H9 (cell line): ENCODE measurements at regions not wholly inside any gene's neighbourhood (a gene's known extent, or its start where the extent isn't known, plus 50 kb on each side); places are given as distances from the start of the nearest gene placed in this dataset.

ENCODE experiments used
- DNase-seq: peaks from one replicate; pipeline ENCODE4 v3.0.0-alpha.2; 2017
- H2AFZ ChIP-seq: one replicate; pipeline ENCODE4 v1.6.1; 2013; ENCODE audit warnings: mild to moderate bottlenecking, low read length, control low read depth, moderate library complexity
- H2AK5ac ChIP-seq: 2 replicates; pipeline ENCODE4 v1.6.1; 2013; ENCODE audit warnings: low read length, control low read depth, mixed read lengths; ENCODE audit not compliant: insufficient read length
- H2BK120ac ChIP-seq: one replicate; pipeline ENCODE4 v1.6.1; 2013; ENCODE audit warnings: low read depth, mild to moderate bottlenecking, low read length, control low read depth, inconsistent platforms; ENCODE audit not compliant: poor library complexity, severe bottlenecking
- H2BK12ac ChIP-seq: 2 replicates; pipeline ENCODE4 v1.6.1; 2013; ENCODE audit warnings: low read length, control low read depth, mixed read lengths, low read depth; ENCODE audit not compliant: insufficient read length
- H2BK15ac ChIP-seq: 2 replicates; pipeline ENCODE4 v1.6.1; 2013; ENCODE audit warnings: low read depth, low read length, control low read depth
- H2BK20ac ChIP-seq: one replicate; pipeline ENCODE4 v1.6.1; 2013; ENCODE audit warnings: low read depth, mild to moderate bottlenecking, low read length, control low read depth, inconsistent platforms; ENCODE audit not compliant: poor library complexity, severe bottlenecking
- H2BK5ac ChIP-seq: 2 replicates; pipeline ENCODE4 v1.6.1; 2013; ENCODE audit warnings: low read length, control low read depth, mixed read lengths; ENCODE audit not compliant: insufficient read length
- H3K14ac ChIP-seq: 2 replicates; pipeline ENCODE4 v1.6.1; 2013; ENCODE audit warnings: low read length, control low read depth; ENCODE audit not compliant: insufficient read depth
- H3K18ac ChIP-seq: 2 replicates; pipeline ENCODE4 v1.6.1; 2013; ENCODE audit warnings: low read depth, mild to moderate bottlenecking, mixed read lengths, low read length, control low read depth; ENCODE audit not compliant: insufficient read length
- H3K23ac ChIP-seq: 2 replicates; pipeline ENCODE4 v1.6.1; 2013; ENCODE audit warnings: low read length, control low read depth, mixed read lengths, low read depth; ENCODE audit not compliant: insufficient read length
- H3K23me2 ChIP-seq: 2 replicates; pipeline ENCODE4 v1.6.1; 2013; ENCODE audit warnings: low read depth, mild to moderate bottlenecking, mixed read lengths, low read length, control low read depth; ENCODE audit not compliant: insufficient read length, poor library complexity, severe bottlenecking
- H3K27ac ChIP-seq: 2 replicates; pipeline ENCODE4 v1.5.1; 2013; ENCODE audit warnings: low read length, control low read depth, mixed read lengths, low read depth; ENCODE audit not compliant: insufficient read length
- H3K27me3 ChIP-seq: 2 replicates; pipeline ENCODE4 v1.6.1; 2013; ENCODE audit warnings: low read length, control low read depth, inconsistent platforms; ENCODE audit not compliant: insufficient read depth
- H3K4ac ChIP-seq: 2 replicates; pipeline ENCODE4 v1.6.1; 2013; ENCODE audit warnings: low read depth, mild to moderate bottlenecking, control low read depth, inconsistent platforms, low read length, moderate library complexity
- H3K4me1 ChIP-seq: 2 replicates; pipeline ENCODE4 v1.6.1; 2013; ENCODE audit warnings: low read length, control low read depth, inconsistent platforms; ENCODE audit not compliant: insufficient read depth
- H3K4me2 ChIP-seq: 2 replicates; pipeline ENCODE4 v1.6.1; 2013; ENCODE audit warnings: low read length, control low read depth, mixed read lengths; ENCODE audit not compliant: insufficient read length, insufficient read depth
- H3K56ac ChIP-seq: 2 replicates; pipeline ENCODE4 v1.6.1; 2013; ENCODE audit warnings: low read depth, mild to moderate bottlenecking, mixed read lengths, low read length, control low read depth; ENCODE audit not compliant: insufficient read length
- H3K79me1 ChIP-seq: 2 replicates; pipeline ENCODE4 v1.6.1; 2013; ENCODE audit warnings: low read depth, mild to moderate bottlenecking, moderate library complexity, low read length, control low read depth, inconsistent platforms; ENCODE audit not compliant: insufficient read depth, poor library complexity, severe bottlenecking
- H3K79me2 ChIP-seq: 2 replicates; pipeline ENCODE4 v1.6.1; 2013; ENCODE audit warnings: low read length, control low read depth, inconsistent platforms; ENCODE audit not compliant: insufficient read depth
- H3K9ac ChIP-seq: 2 replicates; pipeline ENCODE4 v1.6.1; 2013; ENCODE audit warnings: low read length, control low read depth, mixed read lengths; ENCODE audit not compliant: insufficient read length; ENCODE audit errors: extremely low read depth
- H3K9me3 ChIP-seq: one replicate; pipeline ENCODE4 v1.6.1; 2013; ENCODE audit warnings: low read depth, low read length, inconsistent platforms; ENCODE audit not compliant: control insufficient read depth
- H3T11ph ChIP-seq: one replicate; pipeline ENCODE4 v1.6.1; 2013; ENCODE audit warnings: mild to moderate bottlenecking, low read length, control low read depth, inconsistent platforms
- H4K20me1 ChIP-seq: one replicate; pipeline ENCODE4 v1.6.1; 2013; ENCODE audit not compliant: control insufficient read depth, insufficient read length, insufficient read depth
- H4K5ac ChIP-seq: 2 replicates; pipeline ENCODE4 v1.6.1; 2013; ENCODE audit warnings: low read depth, mild to moderate bottlenecking, mixed read lengths, low read length, control low read depth; ENCODE audit not compliant: insufficient read length
- H4K8ac ChIP-seq: replicated peaks from 2 replicates; pipeline ENCODE4 v1.6.1; 2013; ENCODE audit warnings: low read length, control low read depth, mixed read lengths, low read depth; ENCODE audit not compliant: insufficient read length
- H4K91ac ChIP-seq: 2 replicates; pipeline ENCODE4 v1.6.1; 2013; ENCODE audit warnings: low read depth, mild to moderate bottlenecking, moderate library complexity, mixed read lengths, low read length, control low read depth; ENCODE audit not compliant: insufficient read length
- H3K27ac Mint-ChIP-seq, 3 experiments: 2 replicates in 2 of 3; 3 replicates in 1 of 3; pipeline ENCODE4 v1.8.0; 2020 to 2021; ENCODE audit warnings: mixed read lengths in 3 of 3, mild to moderate bottlenecking in 1 of 3, moderate library complexity in 1 of 3
- H3K27me3 Mint-ChIP-seq: 2 replicates; pipeline ENCODE4 v1.8.0; 2021; ENCODE audit warnings: low read depth, mild to moderate bottlenecking, moderate library complexity, mixed read lengths
- H3K36me3 Mint-ChIP-seq, 3 experiments: 2 replicates in 2 of 3; 3 replicates in 1 of 3; pipeline ENCODE4 v1.8.0; 2020 to 2021; ENCODE audit warnings: low read depth in 3 of 3, mixed read lengths in 3 of 3; ENCODE audit not compliant: insufficient read depth in 1 of 3
- H3K4me1 Mint-ChIP-seq, 2 experiments: 2 replicates each; pipeline ENCODE4 v1.8.0; 2020; ENCODE audit warnings: mixed read lengths in 2 of 2
- H3K4me3 Mint-ChIP-seq, 2 experiments: 2 replicates in 1 of 2; 3 replicates in 1 of 2; pipeline ENCODE4 v1.8.0; 2020 to 2021; ENCODE audit warnings: mild to moderate bottlenecking in 2 of 2, mixed read lengths in 2 of 2, moderate library complexity in 1 of 2
- H3K9me3 Mint-ChIP-seq, 2 experiments: 2 replicates in 1 of 2; 3 replicates in 1 of 2; pipeline ENCODE4 v1.8.0; 2020; ENCODE audit warnings: mild to moderate bottlenecking in 2 of 2, mixed read lengths in 2 of 2, moderate library complexity in 1 of 2
- WGBS: extraction: QIAGEN DNeasy Blood & Tissue Kit; methylation state at CpG from one replicate; pipeline ENCODE4 v1.1.7; 2013; ENCODE audit warnings: missing lambda C conversion rate, low lambda C conversion rate, mixed read lengths; ENCODE audit not compliant: insufficient read length; ENCODE audit errors: extremely low coverage; 5-methylcytosine and 5-hydroxymethylcytosine counted together
- TF ChIP-seq, protein P1 (sequence below): fragments of 200-600 bp; sonication (generic); conservative IDR thresholded peaks from 3 replicates; pipeline ENCODE4 v1.8.0; 2021; ENCODE audit warnings: antibody characterized with exemption, mild to moderate bottlenecking

DNA sequence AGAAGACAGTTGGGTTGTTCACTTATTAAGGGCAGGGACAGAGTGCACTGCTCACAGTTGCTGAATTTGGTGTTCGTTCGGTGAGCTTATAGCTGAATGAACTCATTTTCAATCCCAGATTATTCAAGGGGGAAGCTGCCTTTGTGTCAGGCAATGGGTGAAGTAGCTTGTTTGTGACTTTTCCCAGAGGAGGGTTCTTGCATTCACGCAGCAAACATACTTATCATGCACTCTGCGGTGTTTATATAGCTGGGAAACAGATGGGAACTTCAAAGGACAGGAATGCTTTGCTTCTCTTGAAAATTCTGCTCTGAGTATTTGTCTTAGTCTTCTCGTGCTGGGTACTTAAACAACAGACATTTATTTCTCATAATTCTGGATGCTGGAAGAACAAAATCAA lies 64.7 kb upstream of the ABCA1 start:
- TF ChIP-seq, protein P1, sequence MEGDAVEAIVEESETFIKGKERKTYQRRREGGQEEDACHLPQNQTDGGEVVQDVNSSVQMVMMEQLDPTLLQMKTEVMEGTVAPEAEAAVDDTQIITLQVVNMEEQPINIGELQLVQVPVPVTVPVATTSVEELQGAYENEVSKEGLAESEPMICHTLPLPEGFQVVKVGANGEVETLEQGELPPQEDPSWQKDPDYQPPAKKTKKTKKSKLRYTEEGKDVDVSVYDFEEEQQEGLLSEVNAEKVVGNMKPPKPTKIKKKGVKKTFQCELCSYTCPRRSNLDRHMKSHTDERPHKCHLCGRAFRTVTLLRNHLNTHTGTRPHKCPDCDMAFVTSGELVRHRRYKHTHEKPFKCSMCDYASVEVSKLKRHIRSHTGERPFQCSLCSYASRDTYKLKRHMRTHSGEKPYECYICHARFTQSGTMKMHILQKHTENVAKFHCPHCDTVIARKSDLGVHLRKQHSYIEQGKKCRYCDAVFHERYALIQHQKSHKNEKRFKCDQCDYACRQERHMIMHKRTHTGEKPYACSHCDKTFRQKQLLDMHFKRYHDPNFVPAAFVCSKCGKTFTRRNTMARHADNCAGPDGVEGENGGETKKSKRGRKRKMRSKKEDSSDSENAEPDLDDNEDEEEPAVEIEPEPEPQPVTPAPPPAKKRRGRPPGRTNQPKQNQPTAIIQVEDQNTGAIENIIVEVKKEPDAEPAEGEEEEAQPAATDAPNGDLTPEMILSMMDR = no peak
- Histone ChIP-seq H2BK5ac (no peak overlapping the region), H3K9me3 (no peaks in the 10 kb centered on the region), H3K23me2 (peaks cover 13% of the 10 kb centered on the region), H3K4me1 (peaks cover 8% of the 10 kb centered on the region; the same call in 1 of the 2 replicates), H3K79me1 (no peaks in the 10 kb centered on the region), H2BK120ac (no peak overlapping the region), H2AK5ac (no peak overlapping the region), H3K9ac (no peak overlapping the region), H3K4me2 (peak overlapping the region; percentile 2), H4K5ac (no peak overlapping the region), H3K27me3 (peaks cover 13% of the 10 kb centered on the region; the same call in 1 of the 2 replicates), H3K4ac (no peak overlapping the region), H2BK15ac (no peak overlapping the region), H2AFZ (no peak overlapping the region), H2BK12ac (no peak overlapping the region), H4K91ac (no peak overlapping the region), H3K27ac (no peak overlapping the region), H4K20me1 (no peaks in the 10 kb centered on the region), H4K8ac (no peak overlapping the region), H3T11ph (no peak overlapping the region), H3K23ac (no peak overlapping the region), H3K79me2 (no peaks in the 10 kb centered on the region), H3K18ac (no peak overlapping the region), H3K14ac (no peak overlapping the region), H2BK20ac (no peak overlapping the region), H3K56ac (no peak overlapping the region)
- DNase-seq = no peak
- H3K4me1 Mint-ChIP-seq = peaks cover 52 to 57% of the 10 kb centered on the region in 2 experiments
- H3K9me3 Mint-ChIP-seq = no peaks in the 10 kb centered on the region; a peak in 1 of 5 replicates
- peaks cover 44% of the 10 kb centered on the region for H3K27me3 Mint-ChIP-seq
- no CpG with 5 or more reads among the region's 5 CpGs for WGBS
- peak overlapping the region; percentile 64 to 76 for H3K4me3 Mint-ChIP-seq
- H3K36me3 Mint-ChIP-seq = no peaks in the 10 kb centered on the region
- H3K27ac Mint-ChIP-seq = peak overlapping the region; percentile 97 to 99 (median 98); a peak in 2 of 7 replicates
